Activated CD4-positive, alpha-beta T cell treated with anti-CD3 and anti-CD28 coated beads, Interleukin-2, amount 10 ng/mL, durations not matched to agents 7 days and 5 days (primary cell): ENCODE measurements at regions not wholly inside any gene's neighbourhood (a gene's known extent, or its start where the extent isn't known, plus 50 kb on each side); places are given as distances from the start of the nearest gene placed in this dataset.

Experiments
- CTCF ChIA-PET: fragments of 350-600 bp; sonication (Branson Sonifier 250); formaldehyde crosslinking; loops from one replicate; lab custom pipeline; 2021; ENCODE audit warnings: antibody characterized with exemption; lab: Charles Lee
- POLR2A ChIA-PET: fragments of 350-600 bp; sonication (Branson Sonifier 250); formaldehyde crosslinking; loops from one replicate; lab custom pipeline; 2021; ENCODE audit warnings: antibody characterized with exemption; lab: Charles Lee
- DNase-seq: peaks from one replicate; pipeline ENCODE4 v3.0.0-alpha.2; 2020
- H3K27ac Mint-ChIP-seq: one replicate; pipeline ENCODE4 v1.8.0; 2021; ENCODE audit warnings: mild to moderate bottlenecking, moderate library complexity, mixed read lengths
- H3K27me3 Mint-ChIP-seq: one replicate; pipeline ENCODE4 v1.8.0; 2021; ENCODE audit warnings: mixed read lengths
- H3K36me3 Mint-ChIP-seq: one replicate; pipeline ENCODE4 v1.8.0; 2021; ENCODE audit warnings: low read depth, mixed read lengths
- H3K4me1 Mint-ChIP-seq: one replicate; pipeline ENCODE4 v1.8.0; 2021; ENCODE audit warnings: mixed read lengths
- H3K4me3 Mint-ChIP-seq: one replicate; pipeline ENCODE4 v1.8.0; 2021; ENCODE audit warnings: mild to moderate bottlenecking, moderate library complexity, mixed read lengths
- H3K9me3 Mint-ChIP-seq: one replicate; pipeline ENCODE4 v1.8.0; 2021; ENCODE audit warnings: mixed read lengths

DNA sequence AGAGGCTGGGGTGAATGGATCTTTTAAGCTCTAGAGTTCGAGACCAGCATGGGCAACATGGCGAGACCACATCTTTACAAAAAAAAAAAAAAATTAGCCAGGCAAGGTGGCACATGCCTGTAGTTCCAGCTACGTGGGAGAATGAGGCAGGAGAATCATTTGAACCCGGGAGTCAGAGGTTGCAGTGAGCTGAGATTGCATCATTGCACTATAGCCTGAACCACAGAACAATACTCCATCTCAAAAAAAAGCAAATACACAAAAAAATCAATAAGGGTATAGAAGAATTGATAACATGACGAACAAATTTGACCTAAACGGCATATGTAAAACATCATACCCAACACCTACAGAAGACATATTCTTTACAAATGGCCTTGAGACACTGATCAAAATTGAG, 668.4 kb downstream of the MECOM start:
- Mint-ChIP-seq H3K9me3 (no peaks in the 10 kb centered on the region), H3K4me3 (no peak overlapping the region), H3K4me1 (no peaks in the 10 kb centered on the region), H3K27me3 (no peaks in the 10 kb centered on the region), H3K27ac (no peak overlapping the region), H3K36me3 (no peaks in the 10 kb centered on the region)
- DNase-seq = no peak
- ChIA-PET POLR2A (no interaction called here), CTCF (no interaction called here)

DNA sequence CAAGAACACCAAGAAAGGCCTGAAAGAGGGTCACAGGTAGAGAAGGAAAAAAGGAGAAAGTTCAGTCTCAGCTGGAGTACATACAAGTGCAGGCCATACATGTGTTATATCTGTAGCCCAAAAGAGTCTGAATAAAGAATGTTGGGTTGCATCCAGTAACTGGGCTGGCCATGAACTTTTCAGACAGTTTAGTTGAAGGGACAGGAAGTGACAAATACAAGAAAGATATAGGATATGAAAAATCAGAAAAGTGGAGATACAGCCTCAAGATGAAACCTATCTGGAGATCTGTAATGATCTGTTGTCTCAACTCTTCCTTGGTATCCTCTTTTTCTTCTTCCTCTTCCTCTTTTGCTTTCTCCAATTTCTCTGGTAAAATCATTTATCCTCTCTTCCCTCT, 671.7 kb downstream of the MECOM start:
- H3K27ac Mint-ChIP-seq = no peak overlapping the region
- no peaks in the 10 kb centered on the region for H3K4me1 Mint-ChIP-seq
- POLR2A ChIA-PET = no interaction called here
- DNase-seq = no peak
- CTCF ChIA-PET = no interaction called here
- H3K9me3 Mint-ChIP-seq = no peaks in the 10 kb centered on the region
- no peaks in the 10 kb centered on the region for H3K27me3 Mint-ChIP-seq
- H3K4me3 Mint-ChIP-seq = no peak overlapping the region
- H3K36me3 Mint-ChIP-seq = no peaks in the 10 kb centered on the region

DNA sequence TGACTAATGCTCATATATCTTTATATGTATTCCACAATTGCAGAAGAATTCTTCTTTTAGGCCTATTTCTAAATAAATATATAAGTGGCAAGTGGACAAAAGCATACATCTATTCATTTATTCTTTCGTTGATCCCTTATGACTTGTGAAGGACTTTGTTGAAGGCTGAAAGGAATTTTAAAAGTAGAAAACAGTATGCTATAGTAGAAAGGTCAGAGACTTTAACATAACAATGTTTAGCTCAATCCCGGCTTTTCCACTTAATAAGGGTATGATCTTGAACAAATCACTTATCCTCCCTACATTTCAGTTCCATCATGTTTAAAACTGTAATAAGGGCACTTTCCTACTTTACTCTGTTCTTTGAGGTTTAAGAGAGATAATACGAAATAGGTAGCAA, 672.9 kb downstream of the MECOM start:
- ChIA-PET POLR2A (no interaction called here), CTCF (no interaction called here)
- H3K27me3 Mint-ChIP-seq = no peaks in the 10 kb centered on the region
- H3K4me1 Mint-ChIP-seq = no peaks in the 10 kb centered on the region
- no peaks in the 10 kb centered on the region for H3K9me3 Mint-ChIP-seq
- DNase-seq = no peak
- no peak overlapping the region for H3K4me3 Mint-ChIP-seq
- no peak overlapping the region for H3K27ac Mint-ChIP-seq
- no peaks in the 10 kb centered on the region for H3K36me3 Mint-ChIP-seq

DNA sequence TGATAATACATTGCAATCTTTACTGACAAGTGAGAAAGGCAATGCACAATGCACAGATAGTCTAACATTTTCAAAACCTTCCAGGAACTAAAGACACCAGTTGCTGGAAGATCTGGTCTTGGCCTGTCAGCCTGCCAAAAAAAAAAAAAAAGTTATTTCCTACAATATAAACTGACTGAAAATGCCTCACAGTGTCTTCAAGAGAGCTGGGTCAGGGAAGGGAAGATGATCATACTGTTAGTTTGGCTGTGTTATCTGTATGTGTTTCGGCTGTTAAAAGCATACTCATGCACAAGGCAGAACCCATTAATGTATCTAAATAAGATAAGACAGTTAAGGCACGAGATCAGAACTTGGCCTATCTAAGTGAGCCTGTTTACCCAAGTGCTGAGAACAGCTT, 673.4 kb downstream of the MECOM start:
- ChIA-PET POLR2A (no interaction called here), CTCF (no interaction called here)
- no peaks in the 10 kb centered on the region for H3K9me3 Mint-ChIP-seq
- no peaks in the 10 kb centered on the region for H3K36me3 Mint-ChIP-seq
- no peaks in the 10 kb centered on the region for H3K27me3 Mint-ChIP-seq
- no peak overlapping the region for H3K4me3 Mint-ChIP-seq
- H3K27ac Mint-ChIP-seq = no peak overlapping the region
- no peak for DNase-seq
- no peaks in the 10 kb centered on the region for H3K4me1 Mint-ChIP-seq

DNA sequence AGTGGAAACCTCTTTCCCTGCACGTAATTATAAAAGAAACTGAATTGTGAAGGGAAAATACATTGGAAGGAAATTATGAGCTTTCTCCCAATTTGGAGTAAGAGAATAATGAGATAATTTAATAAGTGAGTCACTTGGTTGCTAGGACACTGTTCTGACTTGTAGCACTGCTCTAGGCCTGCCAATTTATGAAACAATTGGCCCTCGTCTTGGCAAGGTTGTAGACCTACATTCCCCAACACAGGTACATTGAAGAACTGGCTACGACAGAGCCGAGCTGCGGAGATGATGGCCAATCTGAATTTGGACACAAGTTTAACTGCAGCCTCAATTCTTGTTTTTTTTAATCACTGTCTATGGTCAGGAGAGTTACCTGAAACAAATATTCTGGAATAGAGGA, 674.1 kb downstream of the MECOM start:
- CTCF ChIA-PET = no interaction called here
- no peak overlapping the region for H3K27ac Mint-ChIP-seq
- H3K27me3 Mint-ChIP-seq = no peaks in the 10 kb centered on the region

DNA sequence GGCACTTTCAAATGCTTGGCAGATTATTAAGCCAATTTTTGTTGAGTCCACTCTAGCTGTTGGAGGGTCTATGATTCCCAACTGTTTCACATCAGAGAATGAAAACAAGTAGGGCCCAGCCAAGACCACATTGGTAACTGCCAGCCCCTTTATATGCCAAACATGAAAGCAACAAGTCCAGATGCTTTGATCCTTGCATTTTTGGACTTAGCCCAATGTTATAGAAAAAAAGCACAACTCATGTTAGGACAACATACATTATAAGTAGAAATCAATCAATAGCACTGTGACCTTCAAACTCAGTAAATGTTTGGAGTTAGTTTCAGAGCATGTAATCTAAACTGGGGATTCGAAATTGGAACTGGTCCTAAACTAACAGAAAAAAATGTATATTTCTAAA, 674.7 kb downstream of the MECOM start:
- Mint-ChIP-seq H3K9me3 (no peaks in the 10 kb centered on the region), H3K27ac (no peak overlapping the region), H3K27me3 (no peaks in the 10 kb centered on the region), H3K4me1 (no peaks in the 10 kb centered on the region), H3K4me3 (no peak overlapping the region), H3K36me3 (no peaks in the 10 kb centered on the region)
- no peak for DNase-seq
- ChIA-PET CTCF (no interaction called here), POLR2A (no interaction called here)

More for the DNA sequence above, 674.1 kb downstream of the MECOM start:
- no peak for DNase-seq
- Mint-ChIP-seq H3K4me3 (no peak overlapping the region), H3K9me3 (no peaks in the 10 kb centered on the region), H3K4me1 (no peaks in the 10 kb centered on the region), H3K36me3 (no peaks in the 10 kb centered on the region)
- POLR2A ChIA-PET = no interaction called here

DNA sequence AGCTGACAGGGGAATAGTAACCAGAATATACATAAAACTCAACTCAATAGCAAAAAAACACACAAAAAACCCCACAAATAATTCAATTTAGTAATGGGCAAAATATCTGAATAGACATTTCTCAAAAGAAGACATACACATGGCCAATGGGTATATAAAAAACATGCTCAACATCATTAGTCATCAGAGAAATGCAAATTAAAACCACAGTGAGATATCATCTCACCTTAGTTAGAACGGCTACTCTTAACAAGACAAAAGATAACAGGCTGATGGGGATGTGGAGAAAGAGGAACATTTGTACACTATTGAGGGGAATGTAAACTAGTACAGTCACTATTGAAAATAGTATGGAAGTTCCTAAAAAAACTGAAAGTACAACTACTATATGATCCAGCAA, 678.6 kb downstream of the MECOM start:
- H3K9me3 Mint-ChIP-seq = no peaks in the 10 kb centered on the region
- H3K36me3 Mint-ChIP-seq = no peaks in the 10 kb centered on the region
- no peak for DNase-seq
- no peak overlapping the region for H3K27ac Mint-ChIP-seq
- no peaks in the 10 kb centered on the region for H3K27me3 Mint-ChIP-seq
- ChIA-PET CTCF (no interaction called here), POLR2A (no interaction called here)
- H3K4me1 Mint-ChIP-seq = no peaks in the 10 kb centered on the region
- H3K4me3 Mint-ChIP-seq = no peak overlapping the region

DNA sequence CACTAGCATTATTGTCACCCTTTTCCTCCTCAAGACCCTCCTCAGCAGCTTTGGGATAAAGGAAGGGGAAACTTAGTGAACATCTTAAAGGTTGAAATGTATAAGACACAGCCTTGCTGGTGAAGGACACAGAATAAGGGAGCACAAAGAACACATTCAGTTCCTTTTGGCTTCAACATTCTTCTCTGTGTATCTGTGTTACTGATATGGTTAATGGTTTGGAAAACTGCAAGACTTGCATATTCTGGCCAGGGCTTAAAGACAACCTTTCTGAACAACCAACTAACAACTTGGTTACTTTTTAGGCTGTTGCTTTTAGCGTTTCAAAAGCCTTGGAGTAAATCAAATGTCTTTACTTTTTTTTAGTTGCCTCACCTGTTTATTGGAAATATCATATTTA, 680.5 kb downstream of the MECOM start:
- POLR2A ChIA-PET = no interaction called here
- Mint-ChIP-seq H3K9me3 (no peaks in the 10 kb centered on the region), H3K27me3 (no peaks in the 10 kb centered on the region), H3K27ac (no peak overlapping the region), H3K4me3 (no peak overlapping the region), H3K36me3 (no peaks in the 10 kb centered on the region), H3K4me1 (no peaks in the 10 kb centered on the region)
- no peak for DNase-seq
- CTCF ChIA-PET = no interaction called here

DNA sequence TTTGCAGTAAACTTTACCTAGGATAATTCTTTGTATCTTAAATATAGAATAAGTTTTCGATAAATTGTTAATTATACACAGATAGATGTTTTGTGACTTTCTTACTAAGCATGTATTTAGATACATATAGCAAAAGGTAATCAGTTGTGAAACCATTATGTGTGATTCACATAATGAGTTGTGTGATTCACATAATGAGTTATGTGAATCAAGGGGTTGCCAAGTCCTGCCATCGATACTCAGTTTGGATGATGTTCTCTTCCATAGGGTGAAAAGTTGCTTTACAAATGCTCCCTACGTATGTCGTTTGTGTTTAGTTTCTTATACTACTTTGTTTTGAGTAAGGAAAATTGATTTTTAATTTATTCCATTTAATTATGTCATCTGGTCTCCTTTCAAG, 682.1 kb downstream of the MECOM start:
- no peaks in the 10 kb centered on the region for H3K9me3 Mint-ChIP-seq
- no peaks in the 10 kb centered on the region for H3K36me3 Mint-ChIP-seq
- H3K4me3 Mint-ChIP-seq = no peak overlapping the region
- POLR2A ChIA-PET = no interaction called here
- H3K4me1 Mint-ChIP-seq = no peaks in the 10 kb centered on the region
- no peak for DNase-seq
- no peaks in the 10 kb centered on the region for H3K27me3 Mint-ChIP-seq
- CTCF ChIA-PET = no interaction called here
- H3K27ac Mint-ChIP-seq = no peak overlapping the region

DNA sequence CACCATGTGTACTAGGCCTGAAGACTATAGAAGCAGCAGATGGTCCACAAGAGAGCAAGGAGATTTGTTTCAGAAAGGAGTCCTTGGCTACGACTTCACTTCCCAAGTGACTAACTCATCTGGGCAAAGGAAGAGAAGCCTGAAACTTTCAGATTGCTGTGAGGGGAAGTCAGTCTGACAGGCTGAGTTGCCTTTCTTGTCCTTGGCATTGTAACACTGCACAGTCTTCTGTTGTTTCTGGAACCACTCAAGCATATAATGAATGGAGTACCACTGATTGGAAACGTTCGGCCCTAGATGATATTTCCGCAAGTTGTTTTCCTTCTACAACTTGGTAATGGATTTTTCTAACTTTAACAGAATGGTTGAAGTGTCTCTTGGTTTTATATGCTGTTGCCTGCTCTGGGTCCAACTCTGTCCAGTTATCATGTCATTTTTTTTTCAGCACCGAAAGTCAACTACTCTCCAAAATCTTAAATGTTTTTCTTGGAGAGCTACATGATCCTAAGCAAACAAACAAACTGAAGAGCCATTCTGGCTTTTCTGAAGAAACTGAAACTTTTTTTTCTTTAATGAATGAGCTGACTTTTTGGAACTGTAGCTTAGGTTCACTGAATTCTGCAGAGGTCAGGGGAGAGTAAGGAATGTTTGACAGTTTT, 685.7 kb downstream of the MECOM start:
- H3K27me3 Mint-ChIP-seq = no peaks in the 10 kb centered on the region
- no peak overlapping the region for H3K4me3 Mint-ChIP-seq
- DNase-seq = no peak
- H3K9me3 Mint-ChIP-seq = no peaks in the 10 kb centered on the region
- ChIA-PET CTCF (no interaction called here), POLR2A (no interaction called here)
- no peaks in the 10 kb centered on the region for H3K36me3 Mint-ChIP-seq
- H3K4me1 Mint-ChIP-seq = no peaks in the 10 kb centered on the region
- no peak overlapping the region for H3K27ac Mint-ChIP-seq

DNA sequence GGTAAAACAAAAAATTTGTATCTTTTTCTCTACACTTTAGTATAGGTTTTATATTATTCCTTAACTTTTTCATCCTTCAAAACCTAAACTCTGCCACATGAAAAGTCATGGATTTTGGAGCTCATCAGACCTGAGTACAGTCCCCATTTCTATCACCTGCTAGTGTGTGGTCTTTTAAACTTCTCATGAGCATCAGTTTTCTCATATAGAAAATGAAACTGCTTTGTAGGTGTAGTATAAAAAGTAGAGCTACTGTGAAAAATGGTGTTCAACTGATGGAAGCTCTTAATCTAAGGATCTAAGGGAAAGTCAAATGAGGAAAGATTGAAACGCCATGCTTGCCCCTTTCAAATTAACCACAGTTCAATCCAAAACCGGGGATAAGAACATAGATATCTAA, 686.5 kb downstream of the MECOM start:
- H3K4me3 Mint-ChIP-seq = no peak overlapping the region
- H3K27me3 Mint-ChIP-seq = no peaks in the 10 kb centered on the region
- ChIA-PET CTCF (no interaction called here), POLR2A (no interaction called here)
- H3K9me3 Mint-ChIP-seq = no peaks in the 10 kb centered on the region
- no peak for DNase-seq
- H3K36me3 Mint-ChIP-seq = no peaks in the 10 kb centered on the region
- no peaks in the 10 kb centered on the region for H3K4me1 Mint-ChIP-seq
- no peak overlapping the region for H3K27ac Mint-ChIP-seq

DNA sequence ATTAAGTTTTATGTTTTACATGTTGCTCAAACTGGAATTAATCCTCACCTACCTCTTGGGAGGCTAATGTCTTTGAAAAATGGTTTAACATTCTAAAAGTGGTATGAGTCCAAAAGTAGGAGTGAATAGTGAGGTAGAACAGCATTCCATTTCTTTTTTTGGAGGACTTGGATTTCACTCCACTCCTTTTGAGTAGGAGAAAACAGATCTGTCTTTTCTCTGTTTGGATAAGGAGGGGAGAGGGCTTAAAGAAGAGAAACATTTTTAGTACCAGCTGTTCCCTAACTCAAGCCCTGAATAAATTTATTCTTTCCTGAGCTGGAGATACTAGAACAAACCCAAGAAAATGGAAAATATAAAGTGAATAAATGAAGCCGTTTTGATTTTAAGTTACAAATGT, 687.9 kb downstream of the MECOM start:
- Mint-ChIP-seq H3K9me3 (no peaks in the 10 kb centered on the region), H3K27me3 (no peaks in the 10 kb centered on the region), H3K4me1 (no peaks in the 10 kb centered on the region), H3K4me3 (no peak overlapping the region), H3K27ac (no peak overlapping the region), H3K36me3 (no peaks in the 10 kb centered on the region)
- CTCF ChIA-PET = no interaction called here
- DNase-seq = no peak
- POLR2A ChIA-PET = no interaction called here

DNA sequence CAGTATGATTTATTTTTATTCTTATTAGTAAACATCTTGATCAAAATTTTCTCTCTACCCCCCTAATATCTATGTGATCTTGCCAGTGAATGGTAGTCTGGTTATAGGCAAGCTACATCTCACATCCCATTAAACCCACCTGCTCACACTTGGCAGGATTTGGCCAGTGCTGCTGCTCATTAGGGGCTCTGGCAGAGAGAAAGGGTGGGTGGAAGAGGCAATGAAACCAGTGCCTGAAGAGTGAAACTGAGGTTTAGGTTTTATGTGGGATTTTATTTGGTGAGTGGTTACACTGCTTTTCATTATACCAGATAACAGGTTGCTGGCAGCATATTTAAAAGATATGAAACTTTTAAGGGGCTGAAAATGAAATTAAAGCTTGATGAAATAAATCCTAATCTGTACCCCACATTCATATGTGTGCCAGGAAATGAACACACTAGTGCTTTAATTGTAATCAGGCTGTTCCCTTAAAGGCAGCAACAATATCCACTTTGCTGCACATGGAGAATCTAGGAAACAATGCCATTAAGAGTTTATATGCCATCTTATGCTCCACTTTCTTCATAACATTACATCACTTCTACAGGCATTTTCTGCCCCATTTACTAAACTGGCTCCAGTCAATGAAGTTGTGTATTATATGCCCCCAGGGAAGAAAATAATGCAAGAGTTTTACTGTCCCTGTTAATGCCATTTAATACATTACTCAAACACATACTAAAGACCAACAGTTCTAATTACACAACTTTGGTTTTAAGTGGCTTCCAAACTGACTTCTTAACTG, 688.7 kb downstream of the MECOM start:
- no peaks in the 10 kb centered on the region for H3K9me3 Mint-ChIP-seq
- no peak overlapping the region for H3K27ac Mint-ChIP-seq
- POLR2A ChIA-PET = no interaction called here
- no peak for DNase-seq
- H3K36me3 Mint-ChIP-seq = no peaks in the 10 kb centered on the region
- no peaks in the 10 kb centered on the region for H3K27me3 Mint-ChIP-seq
- H3K4me3 Mint-ChIP-seq = no peak overlapping the region
- CTCF ChIA-PET = no interaction called here
- H3K4me1 Mint-ChIP-seq = no peaks in the 10 kb centered on the region

DNA sequence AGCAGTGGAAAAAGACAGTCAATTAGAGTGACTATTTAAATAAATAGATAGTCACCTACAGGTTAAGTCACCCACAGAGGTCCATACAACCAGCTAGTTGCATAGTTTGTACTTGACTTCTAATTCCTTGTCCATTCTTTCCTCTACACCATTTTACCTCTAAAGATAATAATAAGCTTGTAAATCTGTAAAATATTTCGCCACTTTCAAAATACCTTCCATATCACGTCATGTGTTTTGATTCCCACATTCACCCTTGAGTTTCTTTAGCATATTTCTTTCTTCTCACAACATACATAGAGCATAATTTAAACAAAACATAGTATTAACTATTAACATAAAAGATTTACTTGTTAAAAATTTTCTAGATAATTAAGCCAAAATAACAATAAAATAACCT, 689.6 kb downstream of the MECOM start:
- no peak overlapping the region for H3K27ac Mint-ChIP-seq
- no peaks in the 10 kb centered on the region for H3K36me3 Mint-ChIP-seq
- no peaks in the 10 kb centered on the region for H3K27me3 Mint-ChIP-seq
- DNase-seq = no peak
- ChIA-PET CTCF (interaction anchor here (0.6 kb wide), 1 partner anchor 109 kb away, joined by 3 read pairs; no protein-coding TSS in a partner anchor), POLR2A (no interaction called here)
- H3K4me1 Mint-ChIP-seq = no peaks in the 10 kb centered on the region
- H3K9me3 Mint-ChIP-seq = no peaks in the 10 kb centered on the region
- no peak overlapping the region for H3K4me3 Mint-ChIP-seq
